ENCODE measurements at regions not wholly inside any gene's neighbourhood (a gene's known extent, or its start where the extent isn't known, plus 50 kb on each side); places are given as distances from the start of the nearest gene placed in this dataset.
A peak's percentile ranks its signal among the peaks of the same experiment; 100 is the strongest.

DNA sequence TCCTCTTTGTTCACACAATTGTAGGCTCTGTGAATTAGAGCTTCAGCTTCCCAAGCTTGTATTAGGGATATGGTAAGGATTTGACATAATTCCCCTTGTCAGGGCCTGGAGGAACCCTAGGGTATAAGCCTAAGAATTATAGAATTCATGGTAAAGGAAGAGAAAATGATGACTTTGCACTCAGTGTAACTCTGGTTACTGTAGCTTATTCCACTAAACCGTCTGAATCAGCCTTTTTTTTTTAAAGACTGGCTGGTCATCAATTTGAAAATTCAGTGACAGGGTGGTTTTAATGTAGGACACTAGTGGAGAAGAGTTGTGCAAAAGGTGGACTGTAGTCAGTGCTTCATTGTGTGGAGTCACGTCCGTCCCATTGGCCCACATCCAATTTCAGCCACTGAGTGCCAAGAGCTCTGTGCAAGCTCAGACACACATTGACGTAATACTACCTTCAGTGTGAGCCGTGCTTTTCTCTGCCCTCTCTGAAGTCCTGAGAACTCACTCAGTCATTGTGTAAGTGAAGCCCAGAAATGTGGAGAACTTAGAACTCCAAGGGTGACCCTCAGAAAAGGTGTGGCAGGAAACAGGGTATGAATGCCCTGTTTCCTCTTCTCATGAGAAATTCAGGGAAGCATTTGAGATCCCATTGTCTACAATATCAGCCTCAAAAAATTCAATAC, 449.8 kb downstream of the C4orf33 start:
- DNase-seq (ENCODE audit: low read depth in 3 of 3), result no peak

DNA sequence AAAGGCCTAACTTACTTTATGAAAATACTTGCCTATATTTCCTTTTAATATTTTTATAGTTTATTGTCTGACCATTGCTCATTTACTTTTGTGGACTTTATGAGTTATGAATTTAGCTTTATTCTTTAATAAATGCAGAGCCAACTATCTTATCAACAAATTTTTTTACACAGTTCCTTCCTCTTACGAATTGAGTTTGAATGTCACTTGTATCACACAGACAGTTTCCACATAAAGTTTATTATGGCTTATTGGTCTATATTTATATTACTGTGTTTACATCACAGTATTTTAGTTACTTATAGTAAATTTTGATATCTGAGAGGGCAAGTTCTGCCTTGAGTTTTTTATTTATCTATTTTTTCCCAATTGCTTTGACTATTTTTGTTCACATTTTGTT, 450.6 kb downstream of the C4orf33 start:
- DNase-seq (ENCODE audit: low read depth in 3 of 3), result no peak

- DNase-seq (ENCODE audit: low read depth in 3 of 3), result no peak
These were observed 454.4 kb downstream of the C4orf33 start for GRCh38 chr4:129550281-129550785.

DNA sequence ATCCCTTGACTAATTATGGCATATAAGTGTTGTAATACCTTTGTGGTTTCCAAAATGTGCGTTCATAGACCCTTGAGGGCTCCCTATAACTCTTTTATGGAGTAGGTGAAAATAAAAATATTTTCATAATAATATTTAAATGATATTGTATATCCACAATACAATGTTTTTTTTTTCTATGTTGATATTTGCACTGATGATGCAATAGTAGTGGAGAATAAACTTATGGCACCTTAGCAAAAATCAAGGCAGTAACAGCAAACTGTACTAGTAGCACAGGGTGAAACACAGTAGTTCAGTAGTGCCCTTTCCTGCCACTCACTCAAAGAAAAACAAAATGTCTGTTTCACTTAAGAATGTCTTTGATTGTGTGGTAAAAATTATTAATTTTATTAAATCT, 465.3 kb downstream of the C4orf33 start:
- no peak for DNase-seq (ENCODE audit: low read depth in 3 of 3)

DNA sequence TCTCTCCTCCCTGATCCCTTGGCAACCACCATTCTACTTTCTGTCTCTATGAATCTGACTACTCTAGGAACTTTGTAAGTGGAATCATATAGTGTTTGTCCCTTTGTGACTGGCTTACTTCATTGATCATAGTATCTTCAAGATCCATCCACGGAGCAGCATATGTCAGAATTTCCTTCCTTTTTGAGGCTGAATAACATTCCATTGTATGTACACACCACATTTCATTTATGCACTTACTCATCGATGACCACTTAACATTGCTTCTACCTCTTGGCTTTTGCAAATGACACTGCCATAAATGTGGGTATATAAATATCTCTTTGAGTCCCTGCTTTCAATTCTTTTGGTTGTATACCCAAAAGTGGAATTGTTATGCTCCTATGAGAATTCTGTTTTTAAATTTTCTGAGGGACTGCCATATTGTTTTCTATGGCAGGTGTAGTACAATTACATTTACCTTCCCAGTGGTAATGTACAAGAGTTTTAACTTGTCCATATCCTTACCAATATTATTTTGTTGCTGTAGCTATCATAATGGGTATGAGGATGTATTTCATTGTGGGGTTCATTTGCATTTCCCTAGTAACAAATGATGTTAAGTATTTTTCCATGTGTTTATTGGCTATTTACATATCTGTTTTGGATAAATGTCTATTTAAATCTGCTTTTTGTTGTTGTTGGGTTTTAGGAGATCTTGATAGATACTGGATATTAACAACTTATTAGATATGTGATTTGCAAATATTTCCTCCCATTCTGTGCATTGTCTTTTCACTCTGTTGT, 466.1 kb downstream of the C4orf33 start:
- no peak for DNase-seq (ENCODE audit: low read depth in 3 of 3)

GRCh38 chr4:129565214-129565613, 469.3 kb downstream of the C4orf33 start:
- DNase-seq (ENCODE audit: low read depth in 3 of 3), result no peak

- DNase-seq (ENCODE audit: low read depth in 3 of 3), result no peak
These were observed 474.4 kb downstream of the C4orf33 start for GRCh38 chr4:129570326-129570725.

DNA sequence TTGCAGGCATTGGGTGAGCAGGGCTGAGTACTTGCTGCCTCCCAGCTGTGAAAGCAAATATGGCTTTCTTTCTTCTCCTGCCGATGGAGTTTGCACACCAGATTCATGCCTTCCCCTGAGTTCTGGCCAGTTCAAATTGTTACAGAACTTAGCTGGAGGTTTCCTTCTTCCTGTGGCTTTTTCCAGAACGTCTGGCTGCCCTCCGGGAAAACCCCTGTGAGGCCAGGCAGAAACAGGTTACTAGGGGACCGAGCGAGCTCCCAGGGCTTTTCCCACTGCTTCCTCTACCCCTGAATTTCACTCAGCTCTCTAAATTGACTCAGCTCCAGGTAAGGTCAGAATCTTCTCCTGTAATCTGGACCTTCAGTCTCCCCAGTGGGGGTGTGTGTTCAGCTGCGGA, 482.4 kb downstream of the C4orf33 start:
- DNase-seq (ENCODE audit: low read depth in 3 of 3), result no peak

DNA sequence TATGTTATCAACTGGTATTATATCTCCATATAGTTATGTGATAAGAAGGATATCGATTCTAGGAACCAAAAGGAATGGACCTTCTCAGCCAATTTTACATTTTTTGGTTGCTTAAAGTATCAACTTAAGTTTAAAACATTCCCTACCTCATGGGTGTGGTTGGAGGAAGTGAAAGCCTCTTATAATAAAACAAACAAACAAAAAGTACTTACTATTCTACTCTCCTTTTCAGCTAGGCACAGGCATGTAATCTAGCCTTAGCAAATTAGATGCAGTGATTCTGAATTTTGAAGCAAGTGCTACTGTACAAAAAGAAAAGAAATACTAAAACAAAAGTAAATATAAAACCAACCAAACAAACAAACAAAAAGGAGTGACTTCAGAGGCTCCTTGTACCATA, 485.4 kb downstream of the C4orf33 start:
- DNase-seq (ENCODE audit: low read depth in 3 of 3), result no peak

DNA sequence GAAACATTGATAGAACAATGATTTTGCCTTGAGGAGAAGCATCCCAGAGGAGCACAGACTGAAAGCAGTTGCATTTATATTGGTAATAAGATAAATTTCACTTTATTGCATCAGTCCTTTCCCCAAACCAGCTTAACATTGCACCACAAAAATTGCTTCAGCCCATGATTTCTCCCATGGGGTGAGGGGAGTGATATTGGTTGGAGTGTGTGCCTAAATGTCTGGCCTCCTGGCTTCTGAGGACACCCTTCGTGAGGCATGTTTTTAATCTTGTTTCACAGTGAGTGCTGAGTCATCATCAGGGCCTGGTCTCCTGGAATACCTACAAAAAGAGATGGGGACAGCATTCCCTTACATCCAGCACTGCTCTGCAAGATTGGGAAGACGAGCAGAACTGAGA, 487.9 kb downstream of the C4orf33 start:
- DNase-seq (ENCODE audit: low read depth in 3 of 3), result no peak

GRCh38 chr4:129598582-129598981, 502.6 kb downstream of the C4orf33 start:
- no peak for DNase-seq (ENCODE audit: low read depth in 3 of 3)

GRCh38 chr4:129600898-129601297, 504.9 kb downstream of the C4orf33 start:
- DNase-seq (ENCODE audit: low read depth in 3 of 3), result no peak

DNA sequence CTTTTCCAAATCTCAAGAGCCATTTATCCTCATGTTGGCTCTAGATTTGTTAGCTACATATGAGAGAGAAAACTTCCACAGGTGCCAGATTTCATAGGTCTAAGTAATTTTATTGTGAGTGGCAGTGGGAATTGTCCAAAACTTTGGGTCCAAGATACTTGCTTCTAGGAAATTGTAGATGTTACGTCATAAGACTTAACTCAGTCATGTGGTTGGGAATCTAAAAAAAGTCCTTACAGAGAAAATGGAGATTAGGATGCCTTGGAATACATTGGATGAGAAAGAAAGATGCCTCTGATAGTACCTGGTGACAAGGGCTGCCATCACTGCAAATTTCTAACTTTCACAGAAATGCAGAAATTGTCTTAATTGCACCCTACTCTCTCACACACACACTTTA, 506.5 kb downstream of the C4orf33 start:
- DNase-seq (ENCODE audit: low read depth in 3 of 3), result no peak

DNA sequence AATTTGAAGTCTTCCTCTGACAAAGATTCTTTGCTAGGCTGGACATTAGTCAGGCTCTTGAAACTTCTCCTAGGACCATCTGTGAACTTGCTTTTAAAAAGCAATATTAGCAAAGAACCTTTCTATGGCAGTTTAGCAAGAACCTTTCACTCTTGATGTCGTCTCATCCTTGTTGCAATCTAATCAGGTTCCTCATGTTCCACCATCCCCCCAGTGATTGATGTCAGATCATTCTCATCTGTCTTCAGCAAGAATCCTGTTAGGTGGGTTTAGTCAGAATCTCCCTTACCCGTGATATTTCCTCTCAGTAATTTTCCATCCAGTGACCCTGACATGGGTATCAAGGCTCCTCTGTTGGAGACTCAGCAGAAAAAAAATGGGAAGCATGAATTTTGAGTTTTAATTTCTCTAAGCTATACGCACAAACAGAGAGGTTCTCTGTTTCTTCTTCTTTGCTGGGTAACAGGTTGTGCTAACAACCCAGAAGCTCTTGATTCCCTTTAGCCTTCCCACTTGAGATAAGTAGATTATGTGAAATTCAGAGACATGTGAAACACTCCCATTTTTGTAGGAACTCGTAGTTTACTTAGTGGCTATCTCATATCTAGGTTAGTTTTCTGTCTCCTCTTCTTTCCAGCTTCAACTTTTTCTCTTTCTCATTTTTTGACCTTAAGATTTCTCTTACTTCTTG, 507.4 kb downstream of the C4orf33 start:
- DNase-seq (ENCODE audit: low read depth in 3 of 3), result no peak

DNA sequence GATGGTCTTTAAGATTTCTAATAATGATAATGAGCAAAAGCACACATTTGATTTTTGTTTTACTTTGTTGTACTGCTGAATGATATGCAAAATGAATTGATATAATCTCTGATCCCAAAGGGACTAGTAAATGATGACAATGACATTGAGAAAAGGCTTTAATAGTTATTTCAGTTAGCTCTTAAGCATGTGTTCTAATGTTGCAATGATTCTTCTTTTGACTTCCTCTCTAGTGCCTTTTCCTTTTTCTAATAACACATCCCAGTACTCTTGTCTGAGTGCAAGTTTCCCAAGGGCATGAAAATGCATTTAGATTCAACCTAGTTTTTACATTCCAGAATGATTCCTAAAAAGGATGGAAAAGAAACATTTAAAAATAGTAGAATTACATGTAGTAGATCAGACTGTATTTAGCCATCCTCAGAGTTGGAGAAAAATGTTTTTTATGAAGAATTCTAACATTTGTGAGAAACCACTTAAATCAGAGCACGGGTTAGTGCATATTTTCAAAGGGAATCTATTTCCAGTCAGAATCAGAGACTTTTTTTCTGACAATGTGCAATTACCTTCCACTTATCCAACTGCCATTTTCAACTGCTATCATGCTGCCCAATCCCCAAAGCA, 508.8 kb downstream of the C4orf33 start:
- DNase-seq (ENCODE audit: low read depth in 3 of 3), result no peak

GRCh38 chr4:129614611-129615010, 518.7 kb downstream of the C4orf33 start:
- DNase-seq (ENCODE audit: low read depth in 3 of 3), result no peak

DNA sequence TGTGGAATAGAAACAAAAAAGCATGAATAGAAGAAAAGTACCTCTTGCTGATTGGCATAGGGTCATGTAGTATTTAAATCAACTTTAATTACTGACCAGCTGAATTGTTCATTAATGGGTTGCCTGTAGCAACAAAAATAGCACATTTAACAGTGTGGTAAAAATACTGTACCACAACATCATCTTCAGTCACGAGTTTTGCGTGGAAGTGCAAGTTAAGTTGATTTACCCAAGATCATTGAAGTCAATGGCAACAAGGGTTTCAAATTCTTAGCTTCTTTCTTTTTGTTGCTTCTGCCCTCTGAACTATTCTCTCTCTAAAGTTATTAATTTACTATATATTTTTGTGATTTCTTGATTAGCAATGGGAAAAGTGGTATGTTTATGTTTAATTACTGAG, 526.6 kb downstream of the C4orf33 start:
- no peak for DNase-seq (ENCODE audit: low read depth in 3 of 3)

GRCh38 chr4:129623233-129623875, 527.4 kb downstream of the C4orf33 start:
- DNase-seq (ENCODE audit: low read depth in 3 of 3), result no peak

- peak in 2 of 3 donors; percentile 10 to 18 for DNase-seq (ENCODE audit: low read depth in 3 of 3)
These were observed 545.2 kb downstream of the C4orf33 start for GRCh38 chr4:129641179-129641578.

DNA sequence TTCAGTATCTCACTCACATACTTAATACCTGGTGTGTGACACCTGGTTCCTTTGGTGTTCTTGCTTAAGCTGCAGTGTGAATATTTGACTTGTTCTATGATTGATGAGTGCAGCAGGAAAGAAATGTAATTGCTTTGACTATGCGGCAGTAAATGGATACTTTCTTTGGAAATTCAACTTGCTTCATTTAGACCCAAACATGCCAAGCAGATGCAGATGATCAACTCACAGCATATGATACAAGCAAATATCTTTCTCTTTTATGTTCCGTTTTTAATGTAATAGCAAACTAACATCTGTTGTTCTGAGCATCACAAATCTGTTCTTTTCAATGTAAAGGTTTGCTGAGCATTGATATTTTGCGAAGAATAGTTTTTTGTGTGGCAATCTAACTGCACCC, 549.5 kb downstream of the C4orf33 start:
- DNase-seq (ENCODE audit: low read depth in 3 of 3), result no peak

DNA sequence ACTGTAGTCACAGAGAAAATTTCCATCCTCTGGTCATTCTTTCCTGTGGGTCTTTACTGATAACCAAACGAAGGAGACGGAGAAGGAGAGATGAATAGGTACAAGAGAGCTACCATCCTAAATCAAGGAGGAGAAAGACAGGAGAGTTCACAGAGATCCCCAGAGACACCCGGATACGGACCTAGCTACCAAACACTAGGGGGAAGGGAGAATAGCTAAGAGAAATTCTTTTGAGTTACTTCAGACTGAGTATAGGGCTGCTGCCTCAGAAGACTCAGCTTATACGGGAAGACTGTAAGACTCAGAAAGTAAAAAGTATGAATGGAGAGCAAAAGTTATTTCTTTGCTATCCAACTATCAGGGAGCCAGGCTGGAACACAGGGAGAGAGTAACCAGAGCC, 572.1 kb downstream of the C4orf33 start:
- DNase-seq (ENCODE audit: low read depth in 3 of 3), result no peak

GRCh38 chr4:129672941-129673340, 577.0 kb downstream of the C4orf33 start:
- no peak for DNase-seq (ENCODE audit: low read depth in 3 of 3)
